Neural cell (in vitro differentiated cells): ENCODE measurements at regions not wholly inside any gene's neighbourhood (a gene's known extent, or its start where the extent isn't known, plus 50 kb on each side); places are given as distances from the start of the nearest gene placed in this dataset.

Source experiments
- CTCF ChIP-seq: fragments of 450-650 bp; IDR thresholded peaks from 2 replicates; pipeline ENCODE4 v1.5.1; 2014; ENCODE audit warnings: antibody characterized with exemption, mild to moderate bottlenecking, moderate library complexity; ENCODE audit not compliant: poor library complexity, severe bottlenecking
- TAF1 ChIP-seq: IDR thresholded peaks from 2 replicates; pipeline ENCODE4 v1.6.1; 2012; ENCODE audit warnings: low read depth

- TF ChIP-seq CTCF (no peak), TAF1 (no peak)
These were observed 536.1 kb upstream of the AUTS2 start for GRCh38 chr7:69062020-69062765.
